Ovary (tissue), 3 donors: ENCODE measurements at regions not wholly inside any gene's neighbourhood (a gene's known extent, or its start where the extent isn't known, plus 50 kb on each side); places are given as distances from the start of the nearest gene placed in this dataset.

Source experiments
- CTCF ChIP-seq, 3 donors: fragments of 450-650 bp in 2 of 3; fragments of 200-600 bp in 1 of 3; IDR thresholded peaks; one replicate each; pipeline versions ENCODE4 v1.5.1 to v1.8.0; 2016 to 2022; ENCODE audit warnings: antibody characterized with exemption in 3 of 3, mild to moderate bottlenecking in 1 of 3
- EP300 ChIP-seq: sonication (generic); formaldehyde crosslinking; IDR thresholded peaks from one replicate; pipeline ENCODE4 v1.6.1; 2017; ENCODE audit warnings: antibody characterized with exemption
- POLR2A ChIP-seq: fragments of 450-650 bp; IDR thresholded peaks from one replicate; pipeline ENCODE4 v1.6.1; 2017; ENCODE audit warnings: antibody characterized with exemption, mild to moderate bottlenecking, moderate library complexity
- donor health status: DM: no; HTN: no; CAD: no.

- no peak for TF ChIP-seq CTCF (IDR thresholded peaks at IDR 0.05)
- no peak for TF ChIP-seq POLR2A
- no peak for TF ChIP-seq EP300
Measured at GRCh38 chr14:100392356-100392755, 69.2 kb downstream of the SLC25A47 start.
